Endothelial cell (in vitro differentiated cells): ENCODE measurements at regions not wholly inside any gene's neighbourhood (a gene's known extent, or its start where the extent isn't known, plus 50 kb on each side); places are given as distances from the start of the nearest gene placed in this dataset.

Source experiments
- DNase-seq: peaks from one replicate; pipeline ENCODE4 v3.0.0; 2021; ENCODE audit warnings: low spot score
- H3K27ac Mint-ChIP-seq: one replicate; pipeline ENCODE4 v1.8.0; 2021; ENCODE audit warnings: mixed read lengths, inconsistent platforms; ENCODE audit not compliant: unreplicated experiment
- H3K27me3 Mint-ChIP-seq: one replicate; pipeline ENCODE4 v1.8.0; 2021; ENCODE audit warnings: mild to moderate bottlenecking, moderate library complexity, mixed read lengths, inconsistent platforms; ENCODE audit not compliant: unreplicated experiment
- H3K36me3 Mint-ChIP-seq: one replicate; pipeline ENCODE4 v1.8.0; 2021; ENCODE audit warnings: mild to moderate bottlenecking, low read depth, mixed read lengths, inconsistent platforms; ENCODE audit not compliant: unreplicated experiment
- H3K4me1 Mint-ChIP-seq: one replicate; pipeline ENCODE4 v1.8.0; 2021; ENCODE audit warnings: mild to moderate bottlenecking, mixed read lengths, inconsistent platforms; ENCODE audit not compliant: unreplicated experiment
- H3K4me3 Mint-ChIP-seq: one replicate; pipeline ENCODE4 v1.8.0; 2021; ENCODE audit warnings: mild to moderate bottlenecking, mixed read lengths, inconsistent platforms; ENCODE audit not compliant: unreplicated experiment
- H3K9me3 Mint-ChIP-seq: one replicate; pipeline ENCODE4 v1.8.0; 2021; ENCODE audit warnings: mixed read lengths, inconsistent platforms; ENCODE audit not compliant: unreplicated experiment
- CTCF ChIP-seq: fragments of 200-600 bp; sonication (generic); IDR thresholded peaks from one replicate; pipeline ENCODE4 v1.5.0; 2021; ENCODE audit warnings: antibody characterized with exemption; ENCODE audit not compliant: unreplicated experiment

DNA sequence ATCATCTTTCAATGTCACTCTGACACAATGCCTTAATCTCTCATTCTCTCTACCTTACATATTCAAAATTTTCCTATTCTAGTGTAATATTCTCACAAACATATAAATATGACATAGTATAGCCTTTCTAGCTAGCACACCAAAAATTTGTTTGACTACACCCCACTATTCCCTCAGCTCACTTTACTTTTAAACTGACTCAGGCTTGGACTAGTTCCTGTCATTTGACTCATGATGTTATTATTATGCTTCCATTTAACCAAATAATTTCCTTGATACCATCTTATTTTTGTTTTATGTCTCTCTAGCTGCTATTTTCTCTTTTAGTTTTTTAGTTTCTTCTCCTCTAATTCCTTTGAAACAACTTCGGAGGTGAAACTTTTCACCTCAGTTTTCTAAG is 1745.6 kb upstream of the PCDH20 start:
- Mint-ChIP-seq H3K36me3 (no peaks in the 10 kb centered on the region), H3K9me3 (no peaks in the 10 kb centered on the region), H3K27me3 (no peaks in the 10 kb centered on the region), H3K4me1 (no peaks in the 10 kb centered on the region), H3K4me3 (no peak overlapping the region), H3K27ac (no peak overlapping the region)
- DNase-seq: no peak
- TF ChIP-seq CTCF: no peak

DNA sequence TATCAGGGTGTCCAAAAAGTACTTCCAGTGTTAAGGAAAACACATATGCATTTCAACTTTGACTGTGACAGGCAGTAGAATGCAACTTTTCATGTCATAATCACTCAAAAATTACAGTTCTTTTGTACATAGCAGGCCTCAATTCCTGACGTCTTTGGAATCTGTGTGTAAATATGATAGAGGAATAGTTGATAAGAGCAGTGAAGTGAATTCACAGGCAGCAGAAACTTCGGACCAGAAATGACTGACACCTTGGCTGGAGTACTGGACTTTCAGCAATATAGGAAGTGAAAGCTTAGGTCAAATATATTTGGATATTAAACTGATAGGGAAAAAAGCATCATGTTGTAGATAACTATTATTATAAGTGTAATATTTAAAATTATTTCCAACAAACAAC is 1741.2 kb upstream of the PCDH20 start:
- Mint-ChIP-seq H3K27ac (no peak overlapping the region), H3K27me3 (no peaks in the 10 kb centered on the region), H3K4me1 (no peaks in the 10 kb centered on the region), H3K9me3 (no peaks in the 10 kb centered on the region), H3K36me3 (no peaks in the 10 kb centered on the region), H3K4me3 (no peak overlapping the region)
- DNase-seq: no peak
- no peak for TF ChIP-seq CTCF

GRCh38 chr13:63149375-63149774 is 1733.7 kb upstream of the PCDH20 start:
- H3K27ac Mint-ChIP-seq: no peak overlapping the region
- no peaks in the 10 kb centered on the region for H3K36me3 Mint-ChIP-seq
- H3K27me3 Mint-ChIP-seq: no peaks in the 10 kb centered on the region
- no peaks in the 10 kb centered on the region for H3K4me1 Mint-ChIP-seq
- DNase-seq: no peak
- no peak for TF ChIP-seq CTCF
- H3K4me3 Mint-ChIP-seq: no peak overlapping the region
- H3K9me3 Mint-ChIP-seq: peaks cover 5% of the 10 kb centered on the region

DNA sequence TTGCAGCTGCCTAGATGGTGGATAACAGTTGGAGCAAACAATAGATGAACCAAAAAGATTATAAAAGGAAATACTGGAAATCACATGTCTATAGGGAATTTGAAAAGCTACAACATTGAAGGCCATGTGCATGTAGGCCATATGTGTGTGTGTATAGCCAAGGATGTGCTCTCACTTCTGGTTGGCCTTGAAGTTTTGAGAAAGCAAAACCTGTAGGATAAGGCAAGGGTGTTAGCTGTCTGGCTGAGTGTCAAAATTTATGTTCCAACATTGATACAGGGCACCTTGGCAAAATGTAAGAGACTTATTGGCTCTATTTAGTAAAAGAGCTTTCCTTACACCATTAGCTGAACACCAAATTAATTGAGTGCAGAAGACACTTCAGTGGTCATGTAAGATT is 1723.6 kb upstream of the PCDH20 start:
- no peak overlapping the region for H3K27ac Mint-ChIP-seq
- DNase-seq: no peak
- TF ChIP-seq CTCF: no peak
- H3K4me1 Mint-ChIP-seq: peaks cover 2% of the 10 kb centered on the region
- H3K27me3 Mint-ChIP-seq: no peaks in the 10 kb centered on the region
- no peaks in the 10 kb centered on the region for H3K36me3 Mint-ChIP-seq
- H3K4me3 Mint-ChIP-seq: no peak overlapping the region
- H3K9me3 Mint-ChIP-seq: no peaks in the 10 kb centered on the region

DNA sequence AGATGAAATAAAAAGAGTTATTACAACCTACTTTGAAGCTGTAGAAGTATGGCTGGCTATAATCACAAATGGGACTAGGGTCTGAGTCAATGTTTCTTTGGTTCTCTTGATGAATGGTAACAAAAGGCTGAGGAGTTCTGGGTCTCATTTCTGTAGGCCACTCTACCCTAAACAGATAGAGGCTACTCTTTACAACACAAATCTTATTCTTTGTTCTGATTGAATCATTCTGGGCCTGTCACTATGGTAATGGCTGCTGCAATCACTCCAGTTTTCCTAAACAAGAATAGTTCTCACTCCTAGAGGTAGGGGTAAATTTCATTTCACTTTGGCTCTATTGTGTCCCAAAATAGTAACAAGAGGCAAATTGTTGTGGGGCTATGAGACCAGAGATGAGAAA is 1714.3 kb upstream of the PCDH20 start:
- TF ChIP-seq CTCF: no peak
- H3K9me3 Mint-ChIP-seq: no peaks in the 10 kb centered on the region
- no peak overlapping the region for H3K4me3 Mint-ChIP-seq
- no peaks in the 10 kb centered on the region for H3K27me3 Mint-ChIP-seq
- no peaks in the 10 kb centered on the region for H3K4me1 Mint-ChIP-seq
- H3K36me3 Mint-ChIP-seq: no peaks in the 10 kb centered on the region
- no peak for DNase-seq
- no peak overlapping the region for H3K27ac Mint-ChIP-seq
